Superior temporal gyrus (tissue), 1 donor: ENCODE measurements at regions not wholly inside any gene's neighbourhood (a gene's known extent, or its start where the extent isn't known, plus 50 kb on each side); places are given as distances from the start of the nearest gene placed in this dataset.
A peak's percentile ranks its signal among the peaks of the same experiment; 100 is the strongest.

Experiments
- DNase-seq: peaks from one replicate; pipeline ENCODE4 v3.0.0-alpha.2; 2016; ENCODE audit errors: extremely low spot score

DNA sequence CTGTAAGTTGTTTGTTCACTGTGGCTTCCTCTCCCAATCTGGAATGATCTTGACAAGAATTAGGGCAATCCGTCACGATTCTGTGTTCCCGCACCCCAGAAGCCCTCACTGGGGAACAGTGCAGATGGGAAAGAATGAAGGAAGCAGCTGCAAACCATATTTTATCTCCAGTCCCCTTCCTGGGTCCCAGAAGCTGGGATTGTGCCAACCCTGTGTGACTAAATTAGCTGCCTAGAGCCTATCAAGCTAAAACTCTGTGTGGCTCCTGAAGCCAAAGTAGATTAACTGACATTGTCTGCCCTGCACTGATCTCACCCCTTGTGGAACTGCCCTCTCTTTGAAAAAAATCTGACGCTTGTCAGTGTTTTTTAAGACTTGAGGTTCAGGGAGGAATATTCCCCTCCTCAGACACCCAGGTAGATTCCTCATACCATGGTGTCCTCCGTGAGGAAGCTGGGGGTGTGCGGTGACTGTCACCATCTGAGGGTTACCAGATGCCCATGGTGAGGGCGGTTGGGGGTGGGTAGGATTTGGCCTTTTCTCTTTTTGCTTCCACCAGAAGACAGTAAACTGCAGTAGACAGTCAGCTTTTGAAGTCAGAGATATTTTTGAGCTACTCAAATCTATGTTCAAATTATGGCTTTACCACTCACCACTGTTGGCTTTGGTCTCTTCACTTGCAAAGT, 358.3 kb upstream of the TPM1 start:
- no peak for DNase-seq

GRCh38 chr15:62691008-62691407, 351.5 kb upstream of the TPM1 start:
- DNase-seq = no peak

DNA sequence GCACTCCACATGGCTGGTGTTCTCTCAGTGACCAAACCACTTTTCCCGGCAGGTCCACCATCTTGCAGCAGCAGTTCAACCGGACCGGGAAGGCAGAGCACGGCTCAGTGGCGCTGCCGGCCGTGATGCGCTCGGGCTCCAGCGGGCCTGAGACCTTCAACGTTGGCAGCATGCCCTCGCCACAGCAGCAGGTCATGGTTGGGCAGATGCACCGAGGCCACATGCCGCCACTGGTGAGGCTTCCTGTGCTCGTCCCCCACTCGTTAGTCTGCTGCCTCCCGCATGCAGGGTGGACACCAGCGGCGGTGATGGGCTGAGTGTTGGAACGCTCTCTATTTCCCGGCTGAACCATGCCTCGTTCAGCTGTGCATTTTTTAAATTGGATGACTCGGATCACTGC, 344.9 kb upstream of the TPM1 start:
- no peak for DNase-seq

DNA sequence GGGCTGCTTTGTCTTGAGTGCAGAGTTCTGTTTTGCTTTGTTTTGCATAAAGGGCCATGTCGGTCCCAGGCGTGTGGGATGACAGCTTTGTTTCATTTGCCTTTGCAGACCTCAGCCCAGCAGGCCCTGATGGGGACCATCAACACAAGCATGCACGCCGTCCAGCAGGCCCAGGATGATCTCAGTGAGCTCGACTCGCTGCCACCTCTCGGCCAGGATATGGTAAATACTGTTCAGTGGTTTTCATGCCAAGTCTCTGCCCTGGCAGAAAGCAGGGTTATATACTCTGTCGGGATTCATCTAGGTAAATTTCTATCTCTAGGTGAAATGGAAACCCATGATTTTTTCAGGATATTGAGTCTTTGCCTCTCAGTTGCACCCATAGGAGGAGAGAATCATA, 343.9 kb upstream of the TPM1 start:
- DNase-seq = no peak

GRCh38 chr15:62706317-62706716, 336.2 kb upstream of the TPM1 start:
- DNase-seq = peak; percentile 37

DNA sequence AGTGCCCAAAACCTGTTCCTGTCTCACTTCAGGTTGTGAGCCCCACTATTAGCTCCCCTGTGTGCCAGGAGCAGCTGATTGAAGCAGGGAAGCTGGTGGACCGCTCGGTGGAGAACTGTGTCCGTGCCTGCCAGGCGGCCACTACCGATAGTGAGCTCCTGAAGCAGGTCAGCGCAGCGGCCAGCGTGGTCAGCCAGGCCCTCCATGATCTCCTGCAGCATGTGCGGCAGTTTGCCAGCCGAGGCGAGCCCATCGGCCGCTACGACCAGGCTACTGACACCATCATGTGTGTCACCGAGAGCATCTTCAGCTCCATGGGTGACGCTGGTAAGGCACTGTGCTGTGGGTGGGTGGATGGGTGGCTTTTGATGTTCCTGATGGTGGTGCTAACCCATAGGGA, 334.1 kb upstream of the TPM1 start:
- DNase-seq = no peak

GRCh38 chr15:62709261-62709660, 333.3 kb upstream of the TPM1 start:
- DNase-seq = no peak

GRCh38 chr15:62711691-62712454, 330.7 kb upstream of the TPM1 start:
- DNase-seq = no peak

DNA sequence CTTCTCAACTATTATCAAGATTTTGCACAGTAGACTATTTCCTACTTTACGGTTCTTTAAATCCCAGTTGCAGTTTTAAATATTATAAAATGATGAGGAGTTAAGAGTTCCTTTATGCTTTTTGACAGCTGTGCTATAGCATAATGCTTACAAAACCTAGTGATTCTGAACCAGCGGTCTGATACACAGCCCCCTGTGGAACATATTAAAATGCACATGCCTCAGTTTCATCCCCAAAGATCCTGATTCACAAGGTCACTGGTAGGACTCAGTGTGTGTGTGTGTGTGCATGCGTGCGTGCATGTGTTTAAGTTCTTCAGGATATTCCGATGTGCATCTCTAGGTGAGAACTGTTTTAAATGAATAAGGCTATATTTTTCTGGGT, 330.1 kb upstream of the TPM1 start:
- DNase-seq = no peak

DNA sequence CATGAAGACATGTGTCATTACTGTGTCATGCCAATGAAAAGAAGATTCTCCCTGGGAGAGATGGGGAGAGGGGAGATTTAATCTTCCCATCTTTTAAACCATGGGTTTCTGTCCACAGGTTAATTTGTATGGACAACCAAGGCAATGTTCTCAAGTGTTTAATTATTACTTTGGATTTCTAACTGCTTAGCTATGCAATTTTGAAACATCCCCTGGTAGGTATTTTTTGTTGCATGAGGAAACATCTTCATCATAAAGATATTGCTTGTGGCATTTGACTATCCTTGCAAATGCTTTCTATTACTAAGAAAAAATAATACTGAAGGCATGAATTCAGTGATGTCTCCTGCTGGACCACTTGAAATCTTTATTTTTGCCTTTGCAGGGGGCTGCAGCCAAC, 326.6 kb upstream of the TPM1 start:
- DNase-seq = no peak

GRCh38 chr15:62717496-62717895, 325.1 kb upstream of the TPM1 start:
- no peak for DNase-seq

- no peak for DNase-seq
These were observed 323.2 kb upstream of the TPM1 start for GRCh38 chr15:62719316-62719715.

GRCh38 chr15:62722237-62722636, 320.3 kb upstream of the TPM1 start:
- DNase-seq = no peak

DNA sequence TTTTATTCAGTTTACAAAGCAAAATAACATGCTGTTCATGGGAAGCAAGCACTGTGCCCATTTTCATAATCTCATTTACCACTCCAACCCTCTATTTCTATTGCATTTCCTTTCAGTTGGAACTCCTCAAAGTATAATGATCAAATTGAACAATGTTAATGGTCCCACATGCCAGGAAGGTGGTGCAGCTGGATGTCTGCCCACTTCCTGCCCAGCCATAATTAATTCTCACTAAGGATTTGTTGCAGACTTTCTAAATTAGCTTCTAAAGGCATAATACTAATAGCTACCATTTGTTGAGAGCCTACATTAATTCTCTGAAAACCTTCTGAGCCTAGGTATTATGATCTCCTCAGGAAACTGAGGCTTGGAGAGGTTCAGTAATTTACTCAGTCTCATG, 316.1 kb upstream of the TPM1 start:
- DNase-seq = no peak

GRCh38 chr15:62727501-62727900, 315.0 kb upstream of the TPM1 start:
- DNase-seq = no peak

GRCh38 chr15:62730825-62731224, 311.7 kb upstream of the TPM1 start:
- no peak for DNase-seq

- no peak for DNase-seq
These were observed 310.5 kb upstream of the TPM1 start for GRCh38 chr15:62732078-62732477.

GRCh38 chr15:62734706-62735105, 307.8 kb upstream of the TPM1 start:
- no peak for DNase-seq

GRCh38 chr15:62736756-62737155, 305.8 kb upstream of the TPM1 start:
- DNase-seq = no peak

- no peak for DNase-seq
These were observed 305.0 kb upstream of the TPM1 start for GRCh38 chr15:62737551-62737950.

- no peak for DNase-seq
These were observed 303.5 kb upstream of the TPM1 start for GRCh38 chr15:62739082-62739481.

DNA sequence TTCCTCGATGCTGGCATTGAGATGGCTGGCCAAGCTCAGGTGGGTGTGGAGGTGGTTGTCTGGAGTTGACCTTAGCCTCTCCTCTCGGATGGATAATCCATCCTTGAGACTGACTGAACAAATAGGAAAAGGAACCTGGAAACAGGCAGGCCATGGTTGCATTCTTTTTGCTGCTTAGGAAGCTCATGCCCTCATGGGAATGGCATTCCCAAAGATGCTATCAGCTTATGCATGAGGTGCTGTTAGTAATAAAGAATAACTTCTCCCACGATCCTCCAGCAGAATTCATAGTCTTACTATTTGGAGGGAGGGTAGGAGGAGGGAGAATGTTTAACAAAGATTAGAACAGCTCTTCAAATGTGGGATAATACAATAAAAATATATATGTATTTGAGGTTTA, 303.0 kb upstream of the TPM1 start:
- DNase-seq = no peak

GRCh38 chr15:62740141-62741004, 302.2 kb upstream of the TPM1 start:
- peak; percentile 88 for DNase-seq
